ENCODE measurements at regions not wholly inside any gene's neighbourhood (a gene's known extent, or its start where the extent isn't known, plus 50 kb on each side); places are given as distances from the start of the nearest gene placed in this dataset.
"Not testable (repeated sequence)": the region's sequence is repeated elsewhere in the genome, so short reads cannot be mapped to it uniquely, and the experiment has no call there.

GRCh38 chr9:89861371-89861770 lies 256.6 kb downstream of the GADD45G start:
- not testable (repeated sequence) for TF ChIP-seq TAF1 (IDR thresholded peaks at IDR 0.05; ENCODE audit: low read depth); SMC3 (conservative IDR thresholded peaks at IDR 0.05; ENCODE audit: poor library complexity); MXI1 (conservative IDR thresholded peaks at IDR 0.05; ENCODE audit: poor library complexity, severe bottlenecking); CTCF (IDR thresholded peaks at IDR 0.05; ENCODE audit: poor library complexity, severe bottlenecking); EP300 (conservative IDR thresholded peaks at IDR 0.05; ENCODE audit: poor library complexity, severe bottlenecking); RAD21 (conservative IDR thresholded peaks at IDR 0.05)
